NCI-H345 treated with DMSO at 0.1 percent for 48 hours (cell line): ENCODE measurements at regions not wholly inside any gene's neighbourhood (a gene's known extent, or its start where the extent isn't known, plus 50 kb on each side); places are given as distances from the start of the nearest gene placed in this dataset.
"Not testable (repeated sequence)": the region's sequence is repeated elsewhere in the genome, so short reads cannot be mapped to it uniquely, and the experiment has no call there.

Experiments used
- DNase-seq: peaks from one replicate; lab custom pipeline; 2025; ENCODE audit not compliant: unreplicated experiment; lab: John Stamatoyannopoulos, UW

GRCh38 chr6:6940031-6941025 is 167.4 kb upstream of the RREB1 start:
- DNase-seq, result no peak

GRCh38 chr6:6941201-6941600 is 166.6 kb upstream of the RREB1 start:
- no peak for DNase-seq

- DNase-seq, result no peak
Observed at GRCh38 chr6:6942091-6942490, 165.7 kb upstream of the RREB1 start.

- peak; percentile 10 for DNase-seq
Observed at GRCh38 chr6:6942831-6943230, 164.9 kb upstream of the RREB1 start.

GRCh38 chr6:6943421-6943820 is 164.3 kb upstream of the RREB1 start:
- no peak for DNase-seq

- no peak for DNase-seq
Observed at GRCh38 chr6:6946206-6947155, 161.3 kb upstream of the RREB1 start.

GRCh38 chr6:6950373-6951145 is 157.2 kb upstream of the RREB1 start:
- no peak for DNase-seq

- no peak for DNase-seq
Observed at GRCh38 chr6:6951355-6951754, 156.4 kb upstream of the RREB1 start.

- no peak for DNase-seq
Observed at GRCh38 chr6:6952484-6952883, 155.3 kb upstream of the RREB1 start.

- DNase-seq, result not testable (repeated sequence)
Observed at GRCh38 chr6:6952927-6953326, 154.8 kb upstream of the RREB1 start.

- no peak for DNase-seq
Observed at GRCh38 chr6:6960571-6961251, 147.1 kb upstream of the RREB1 start.

- no peak for DNase-seq
Observed at GRCh38 chr6:6962086-6962485, 145.7 kb upstream of the RREB1 start.

- no peak for DNase-seq
Observed at GRCh38 chr6:6962699-6963098, 145.1 kb upstream of the RREB1 start.

- not testable (repeated sequence) for DNase-seq
Observed at GRCh38 chr6:6963390-6963789, 144.4 kb upstream of the RREB1 start.

GRCh38 chr6:6964675-6965074 is 143.1 kb upstream of the RREB1 start:
- DNase-seq, result no peak

GRCh38 chr6:6966127-6966526 is 141.6 kb upstream of the RREB1 start:
- no peak for DNase-seq

- no peak for DNase-seq
Observed at GRCh38 chr6:6966569-6966968, 141.2 kb upstream of the RREB1 start.

- no peak for DNase-seq
Observed at GRCh38 chr6:6968357-6968730, 139.4 kb upstream of the RREB1 start.

GRCh38 chr6:6968731-6969552 is 138.8 kb upstream of the RREB1 start:
- DNase-seq, result no peak
